ENCODE measurements at regions not wholly inside any gene's neighbourhood (a gene's known extent, or its start where the extent isn't known, plus 50 kb on each side); places are given as distances from the start of the nearest gene placed in this dataset.

DNA sequence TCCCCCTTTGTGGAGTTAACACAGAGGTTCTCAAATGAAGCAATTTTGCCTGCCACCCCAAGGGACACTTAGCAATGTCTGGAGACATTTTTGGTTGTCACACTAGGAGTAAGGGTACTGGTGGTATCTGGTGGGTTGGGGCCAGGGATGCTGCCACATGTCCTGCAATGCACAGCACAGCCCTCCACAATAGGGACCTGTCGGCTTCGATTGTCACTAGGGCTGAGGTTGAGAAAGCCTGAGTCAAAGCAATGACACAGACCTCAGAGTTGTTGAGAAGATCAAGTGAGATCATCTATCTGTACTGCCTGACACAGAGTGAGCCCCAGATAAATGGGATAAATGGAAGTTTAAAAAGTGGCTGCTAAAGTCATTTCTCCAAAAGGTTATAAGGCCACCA lies 249.2 kb upstream of the KLF4 start:
- H3K27ac Mint-ChIP-seq: no peak overlapping the region
- no peaks in the 10 kb centered on the region for H3K36me3 Mint-ChIP-seq (ENCODE audit: low read depth)
- H3K36me3 ChIP-seq (ENCODE audit: insufficient read depth): no peaks in the 10 kb centered on the region
- no peak overlapping the region for H3K4me3 ChIP-seq
- TF ChIP-seq, protein P1, sequence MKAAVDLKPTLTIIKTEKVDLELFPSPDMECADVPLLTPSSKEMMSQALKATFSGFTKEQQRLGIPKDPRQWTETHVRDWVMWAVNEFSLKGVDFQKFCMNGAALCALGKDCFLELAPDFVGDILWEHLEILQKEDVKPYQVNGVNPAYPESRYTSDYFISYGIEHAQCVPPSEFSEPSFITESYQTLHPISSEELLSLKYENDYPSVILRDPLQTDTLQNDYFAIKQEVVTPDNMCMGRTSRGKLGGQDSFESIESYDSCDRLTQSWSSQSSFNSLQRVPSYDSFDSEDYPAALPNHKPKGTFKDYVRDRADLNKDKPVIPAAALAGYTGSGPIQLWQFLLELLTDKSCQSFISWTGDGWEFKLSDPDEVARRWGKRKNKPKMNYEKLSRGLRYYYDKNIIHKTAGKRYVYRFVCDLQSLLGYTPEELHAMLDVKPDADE (IDR thresholded peaks at IDR 0.05): no peak
- no peak for TF ChIP-seq NANOG (IDR thresholded peaks at IDR 0.05; ENCODE audit: borderline replicate concordance)
- no peak for TF ChIP-seq POLR2AphosphoS5 (IDR thresholded peaks at IDR 0.05; ENCODE audit: low read depth)
- no peak for TF ChIP-seq JUNB (IDR thresholded peaks at IDR 0.05; ENCODE audit: unreplicated experiment)
- TF ChIP-seq, protein P2, sequence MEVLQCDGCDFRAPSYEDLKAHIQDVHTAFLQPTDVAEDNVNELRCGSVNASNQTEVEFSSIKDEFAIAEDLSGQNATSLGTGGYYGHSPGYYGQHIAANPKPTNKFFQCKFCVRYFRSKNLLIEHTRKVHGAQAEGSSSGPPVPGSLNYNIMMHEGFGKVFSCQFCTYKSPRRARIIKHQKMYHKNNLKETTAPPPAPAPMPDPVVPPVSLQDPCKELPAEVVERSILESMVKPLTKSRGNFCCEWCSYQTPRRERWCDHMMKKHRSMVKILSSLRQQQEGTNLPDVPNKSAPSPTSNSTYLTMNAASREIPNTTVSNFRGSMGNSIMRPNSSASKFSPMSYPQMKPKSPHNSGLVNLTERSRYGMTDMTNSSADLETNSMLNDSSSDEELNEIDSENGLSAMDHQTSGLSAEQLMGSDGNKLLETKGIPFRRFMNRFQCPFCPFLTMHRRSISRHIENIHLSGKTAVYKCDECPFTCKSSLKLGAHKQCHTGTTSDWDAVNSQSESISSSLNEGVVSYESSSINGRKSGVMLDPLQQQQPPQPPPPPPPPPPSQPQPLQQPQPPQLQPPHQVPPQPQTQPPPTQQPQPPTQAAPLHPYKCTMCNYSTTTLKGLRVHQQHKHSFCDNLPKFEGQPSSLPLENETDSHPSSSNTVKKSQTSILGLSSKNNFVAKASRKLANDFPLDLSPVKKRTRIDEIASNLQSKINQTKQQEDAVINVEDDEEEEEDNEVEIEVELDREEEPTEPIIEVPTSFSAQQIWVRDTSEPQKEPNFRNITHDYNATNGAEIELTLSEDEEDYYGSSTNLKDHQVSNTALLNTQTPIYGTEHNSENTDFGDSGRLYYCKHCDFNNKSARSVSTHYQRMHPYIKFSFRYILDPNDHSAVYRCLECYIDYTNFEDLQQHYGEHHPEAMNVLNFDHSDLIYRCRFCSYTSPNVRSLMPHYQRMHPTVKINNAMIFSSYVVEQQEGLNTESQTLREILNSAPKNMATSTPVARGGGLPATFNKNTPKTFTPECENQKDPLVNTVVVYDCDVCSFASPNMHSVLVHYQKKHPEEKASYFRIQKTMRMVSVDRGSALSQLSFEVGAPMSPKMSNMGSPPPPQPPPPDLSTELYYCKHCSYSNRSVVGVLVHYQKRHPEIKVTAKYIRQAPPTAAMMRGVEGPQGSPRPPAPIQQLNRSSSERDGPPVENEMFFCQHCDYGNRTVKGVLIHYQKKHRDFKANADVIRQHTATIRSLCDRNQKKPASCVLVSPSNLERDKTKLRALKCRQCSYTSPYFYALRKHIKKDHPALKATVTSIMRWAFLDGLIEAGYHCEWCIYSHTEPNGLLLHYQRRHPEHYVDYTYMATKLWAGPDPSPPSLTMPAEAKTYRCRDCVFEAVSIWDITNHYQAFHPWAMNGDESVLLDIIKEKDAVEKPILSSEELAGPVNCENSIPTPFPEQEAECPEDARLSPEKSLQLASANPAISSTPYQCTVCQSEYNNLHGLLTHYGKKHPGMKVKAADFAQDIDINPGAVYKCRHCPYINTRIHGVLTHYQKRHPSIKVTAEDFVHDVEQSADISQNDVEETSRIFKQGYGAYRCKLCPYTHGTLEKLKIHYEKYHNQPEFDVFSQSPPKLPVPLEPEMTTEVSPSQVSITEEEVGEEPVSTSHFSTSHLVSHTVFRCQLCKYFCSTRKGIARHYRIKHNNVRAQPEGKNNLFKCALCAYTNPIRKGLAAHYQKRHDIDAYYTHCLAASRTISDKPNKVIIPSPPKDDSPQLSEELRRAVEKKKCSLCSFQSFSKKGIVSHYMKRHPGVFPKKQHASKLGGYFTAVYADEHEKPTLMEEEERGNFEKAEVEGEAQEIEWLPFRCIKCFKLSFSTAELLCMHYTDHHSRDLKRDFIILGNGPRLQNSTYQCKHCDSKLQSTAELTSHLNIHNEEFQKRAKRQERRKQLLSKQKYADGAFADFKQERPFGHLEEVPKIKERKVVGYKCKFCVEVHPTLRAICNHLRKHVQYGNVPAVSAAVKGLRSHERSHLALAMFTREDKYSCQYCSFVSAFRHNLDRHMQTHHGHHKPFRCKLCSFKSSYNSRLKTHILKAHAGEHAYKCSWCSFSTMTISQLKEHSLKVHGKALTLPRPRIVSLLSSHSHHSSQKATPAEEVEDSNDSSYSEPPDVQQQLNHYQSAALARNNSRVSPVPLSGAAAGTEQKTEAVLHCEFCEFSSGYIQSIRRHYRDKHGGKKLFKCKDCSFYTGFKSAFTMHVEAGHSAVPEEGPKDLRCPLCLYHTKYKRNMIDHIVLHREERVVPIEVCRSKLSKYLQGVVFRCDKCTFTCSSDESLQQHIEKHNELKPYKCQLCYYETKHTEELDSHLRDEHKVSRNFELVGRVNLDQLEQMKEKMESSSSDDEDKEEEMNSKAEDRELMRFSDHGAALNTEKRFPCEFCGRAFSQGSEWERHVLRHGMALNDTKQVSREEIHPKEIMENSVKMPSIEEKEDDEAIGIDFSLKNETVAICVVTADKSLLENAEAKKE (CRISPR knock-in tag; IDR thresholded peaks at IDR 0.05): no peak
- TF ChIP-seq ZNF114 (CRISPR knock-in tag; IDR thresholded peaks at IDR 0.05): no peak
- no peak for TF ChIP-seq CREB1 (CRISPR knock-in tag; IDR thresholded peaks at IDR 0.05; ENCODE audit: low read depth)
- TF ChIP-seq, protein P3, sequence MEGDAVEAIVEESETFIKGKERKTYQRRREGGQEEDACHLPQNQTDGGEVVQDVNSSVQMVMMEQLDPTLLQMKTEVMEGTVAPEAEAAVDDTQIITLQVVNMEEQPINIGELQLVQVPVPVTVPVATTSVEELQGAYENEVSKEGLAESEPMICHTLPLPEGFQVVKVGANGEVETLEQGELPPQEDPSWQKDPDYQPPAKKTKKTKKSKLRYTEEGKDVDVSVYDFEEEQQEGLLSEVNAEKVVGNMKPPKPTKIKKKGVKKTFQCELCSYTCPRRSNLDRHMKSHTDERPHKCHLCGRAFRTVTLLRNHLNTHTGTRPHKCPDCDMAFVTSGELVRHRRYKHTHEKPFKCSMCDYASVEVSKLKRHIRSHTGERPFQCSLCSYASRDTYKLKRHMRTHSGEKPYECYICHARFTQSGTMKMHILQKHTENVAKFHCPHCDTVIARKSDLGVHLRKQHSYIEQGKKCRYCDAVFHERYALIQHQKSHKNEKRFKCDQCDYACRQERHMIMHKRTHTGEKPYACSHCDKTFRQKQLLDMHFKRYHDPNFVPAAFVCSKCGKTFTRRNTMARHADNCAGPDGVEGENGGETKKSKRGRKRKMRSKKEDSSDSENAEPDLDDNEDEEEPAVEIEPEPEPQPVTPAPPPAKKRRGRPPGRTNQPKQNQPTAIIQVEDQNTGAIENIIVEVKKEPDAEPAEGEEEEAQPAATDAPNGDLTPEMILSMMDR (conservative IDR thresholded peaks at IDR 0.05; ENCODE audit: low read depth in 2 of 2): no peak
- TF ChIP-seq EZH2 (IDR thresholded peaks at IDR 0.05; ENCODE audit: low read depth, unreplicated experiment): no peak
- TF ChIP-seq ZNF331 (CRISPR knock-in tag; IDR thresholded peaks at IDR 0.05; ENCODE audit: low read depth): no peak
- TF ChIP-seq, protein P4, sequence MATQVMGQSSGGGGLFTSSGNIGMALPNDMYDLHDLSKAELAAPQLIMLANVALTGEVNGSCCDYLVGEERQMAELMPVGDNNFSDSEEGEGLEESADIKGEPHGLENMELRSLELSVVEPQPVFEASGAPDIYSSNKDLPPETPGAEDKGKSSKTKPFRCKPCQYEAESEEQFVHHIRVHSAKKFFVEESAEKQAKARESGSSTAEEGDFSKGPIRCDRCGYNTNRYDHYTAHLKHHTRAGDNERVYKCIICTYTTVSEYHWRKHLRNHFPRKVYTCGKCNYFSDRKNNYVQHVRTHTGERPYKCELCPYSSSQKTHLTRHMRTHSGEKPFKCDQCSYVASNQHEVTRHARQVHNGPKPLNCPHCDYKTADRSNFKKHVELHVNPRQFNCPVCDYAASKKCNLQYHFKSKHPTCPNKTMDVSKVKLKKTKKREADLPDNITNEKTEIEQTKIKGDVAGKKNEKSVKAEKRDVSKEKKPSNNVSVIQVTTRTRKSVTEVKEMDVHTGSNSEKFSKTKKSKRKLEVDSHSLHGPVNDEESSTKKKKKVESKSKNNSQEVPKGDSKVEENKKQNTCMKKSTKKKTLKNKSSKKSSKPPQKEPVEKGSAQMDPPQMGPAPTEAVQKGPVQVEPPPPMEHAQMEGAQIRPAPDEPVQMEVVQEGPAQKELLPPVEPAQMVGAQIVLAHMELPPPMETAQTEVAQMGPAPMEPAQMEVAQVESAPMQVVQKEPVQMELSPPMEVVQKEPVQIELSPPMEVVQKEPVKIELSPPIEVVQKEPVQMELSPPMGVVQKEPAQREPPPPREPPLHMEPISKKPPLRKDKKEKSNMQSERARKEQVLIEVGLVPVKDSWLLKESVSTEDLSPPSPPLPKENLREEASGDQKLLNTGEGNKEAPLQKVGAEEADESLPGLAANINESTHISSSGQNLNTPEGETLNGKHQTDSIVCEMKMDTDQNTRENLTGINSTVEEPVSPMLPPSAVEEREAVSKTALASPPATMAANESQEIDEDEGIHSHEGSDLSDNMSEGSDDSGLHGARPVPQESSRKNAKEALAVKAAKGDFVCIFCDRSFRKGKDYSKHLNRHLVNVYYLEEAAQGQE (IDR thresholded peaks at IDR 0.05; ENCODE audit: unreplicated experiment): no peak
- no peak for TF ChIP-seq EZH2phosphoT487 (IDR thresholded peaks at IDR 0.05; ENCODE audit: unreplicated experiment)
- no peak for TF ChIP-seq STAT1 (IDR thresholded peaks at IDR 0.05; ENCODE audit: unreplicated experiment)
- H3K4me2 ChIP-seq: no peak overlapping the region
- no peak overlapping the region; the same call in 1 of the 2 replicates for H2AFZ ChIP-seq
- H3K9me3 Mint-ChIP-seq: no peaks in the 10 kb centered on the region
- no peaks in the 10 kb centered on the region for H4K20me1 ChIP-seq (replicated peaks; ENCODE audit: insufficient read depth)
- no peaks in the 10 kb centered on the region for H3K9me2 ChIP-seq (ENCODE audit: insufficient read depth)
- H3K27me3 ChIP-seq (ENCODE audit: insufficient read depth): no peaks in the 10 kb centered on the region
- no peaks in the 10 kb centered on the region for H3K79me2 ChIP-seq (replicated peaks; ENCODE audit: insufficient read depth)
- no peaks in the 10 kb centered on the region; the same call in 2 of the 3 replicates for H3K4me1 Mint-ChIP-seq
- H3K4me1 ChIP-seq (ENCODE audit: insufficient read depth): no peaks in the 10 kb centered on the region
- DNase-seq (ENCODE audit: low spot score) (no peak), ATAC-seq (no peak)
- H3K4me3 Mint-ChIP-seq: no peak overlapping the region
- no peaks in the 10 kb centered on the region for H3F3A ChIP-seq (replicated peaks; ENCODE audit: low read depth)
- H3K27ac ChIP-seq (ENCODE audit: low read depth): no peak overlapping the region
- peaks cover 3% of the 10 kb centered on the region for H3K27me3 Mint-ChIP-seq (ENCODE audit: insufficient read depth, low read depth, poor library complexity)

Data from GM23338 (cell line).